H1 (cell line): ENCODE measurements at regions not wholly inside any gene's neighbourhood (a gene's known extent, or its start where the extent isn't known, plus 50 kb on each side); places are given as distances from the start of the nearest gene placed in this dataset.

Source experiments
- CTCF ChIA-PET: fragments of 300-600 bp; sonication (Branson Sonifier 250); formaldehyde crosslinking; loops from one replicate; lab custom pipeline; 2021; ENCODE audit not compliant: partially characterized antibody; lab: Charles Lee
- POLR2A ChIA-PET: fragments of 300-600 bp; sonication (Branson Sonifier 250); formaldehyde crosslinking; loops from one replicate; lab custom pipeline; 2021; ENCODE audit warnings: inconsistent platforms; ENCODE audit not compliant: partially characterized antibody; lab: Charles Lee
- DNase-seq, 2 experiments: peaks; one replicate each; pipeline versions ENCODE4 v3.0.0 to v3.0.0-alpha.2; 2010 to 2022; ENCODE audit warnings: low spot score in 2 of 2, low read depth in 1 of 2, mixed read lengths in 1 of 2
- FAIRE-seq: peaks from 2 replicates; lab custom pipeline; 2011; peaks lifted over from hg19 to GRCh38; lab: Jason Lieb, UNC
- H2AFZ ChIP-seq: 2 replicates; pipeline ENCODE4 v1.8.1; 2012; ENCODE audit warnings: low read length, inconsistent platforms
- H2AK5ac ChIP-seq: 2 replicates; pipeline ENCODE4 v1.6.1; 2013; ENCODE audit warnings: low read depth, low read length
- H2BK120ac ChIP-seq: replicated peaks from 2 replicates; pipeline ENCODE3; 2013; ENCODE audit warnings: low read depth, low read length, inconsistent platforms
- H2BK12ac ChIP-seq: 2 replicates; pipeline ENCODE4 v1.6.1; 2013; ENCODE audit warnings: low read depth, low read length
- H2BK15ac ChIP-seq: 2 replicates; pipeline ENCODE4 v1.6.1; 2013; ENCODE audit warnings: low read length
- H2BK20ac ChIP-seq: 2 replicates; pipeline ENCODE4 v1.6.1; 2013; ENCODE audit warnings: low read length
- H2BK5ac ChIP-seq: 2 replicates; pipeline ENCODE4 v1.6.1; 2013; ENCODE audit warnings: low read depth, low read length
- H3K14ac ChIP-seq: 2 replicates; pipeline ENCODE4 v1.6.1; 2013; ENCODE audit warnings: inconsistent platforms; ENCODE audit not compliant: insufficient read length
- H3K18ac ChIP-seq: 2 replicates; pipeline ENCODE4 v1.6.1; 2013; ENCODE audit warnings: low read length; ENCODE audit errors: extremely low read depth
- H3K23ac ChIP-seq: 2 replicates; pipeline ENCODE4 v1.6.1; 2013; ENCODE audit warnings: inconsistent platforms; ENCODE audit not compliant: insufficient read length
- H3K23me2 ChIP-seq: 2 replicates; pipeline ENCODE4 v1.6.1; 2013; ENCODE audit warnings: low read depth, low read length
- H3K27ac ChIP-seq: 2 replicates; pipeline ENCODE4 v1.6.1; 2011; ENCODE audit warnings: low read depth, low read length, inconsistent platforms
- H3K27me3 ChIP-seq, 4 experiments: replicated peaks in 1 of 4; 1 replicate in 1 of 4; 2 replicates in 3 of 4; pipeline versions ENCODE4 v1.6.1 to v1.8.1; 2011 to 2013; ENCODE audit warnings: low read length in 3 of 4, mild to moderate bottlenecking in 3 of 4, inconsistent platforms in 2 of 4, mixed read lengths in 2 of 4, moderate library complexity in 1 of 4; ENCODE audit not compliant: control insufficient read depth in 3 of 4, insufficient read depth in 3 of 4; ENCODE audit errors: extremely low read depth in 1 of 4
- H3K36me3 ChIP-seq, 4 experiments: 2 replicates each; pipeline versions ENCODE4 v1.6.1 to v1.8.1; 2011 to 2013; ENCODE audit warnings: mild to moderate bottlenecking in 4 of 4, low read length in 3 of 4, moderate library complexity in 2 of 4, control low read depth in 1 of 4, inconsistent platforms in 1 of 4; ENCODE audit not compliant: insufficient read depth in 4 of 4, control insufficient read depth in 2 of 4
- H3K4ac ChIP-seq: replicated peaks from 2 replicates; pipeline ENCODE3; 2013; ENCODE audit warnings: low read length, low read depth, mixed read lengths, inconsistent platforms; ENCODE audit not compliant: insufficient read length
- H3K4me1 ChIP-seq, 4 experiments: replicated peaks in 1 of 4; 1 replicate in 1 of 4; 2 replicates in 3 of 4; pipeline versions ENCODE4 v1.6.1 to v1.8.1; 2011 to 2013; ENCODE audit warnings: low read length in 3 of 4, inconsistent platforms in 2 of 4, mixed read lengths in 1 of 4; ENCODE audit not compliant: insufficient read depth in 4 of 4, control insufficient read depth in 3 of 4
- H3K4me2 ChIP-seq, 2 experiments: 2 replicates each; pipeline versions ENCODE4 v1.6.1 to v1.8.1; 2011 to 2013; ENCODE audit warnings: low read depth in 2 of 2, low read length in 2 of 2, control low read depth in 1 of 2, inconsistent platforms in 1 of 2, mild to moderate bottlenecking in 1 of 2; ENCODE audit not compliant: insufficient read depth in 1 of 2
- H3K4me3 ChIP-seq, 4 experiments: fragments of 200-600, 300-600 bp in 1 of 4; sonication (generic), shearing (Covaris generic), sonication (Bioruptor Twin) in 1 of 4; 2 replicates each; pipeline versions ENCODE4 v1.5.1 to v1.8.1; 2011 to 2016; ENCODE audit warnings: low read length in 4 of 4, low read depth in 3 of 4, control low read depth in 2 of 4, inconsistent platforms in 2 of 4, mild to moderate bottlenecking in 2 of 4, mixed read lengths in 1 of 4, moderate library complexity in 1 of 4; ENCODE audit not compliant: insufficient read depth in 2 of 4; ENCODE audit errors: extremely low read depth in 1 of 4
- H3K56ac ChIP-seq: replicated peaks from 2 replicates; pipeline ENCODE3; 2013; ENCODE audit warnings: low read depth, mild to moderate bottlenecking, mixed read lengths, low read length, inconsistent platforms; ENCODE audit not compliant: insufficient read length
- H3K79me1 ChIP-seq: 2 replicates; pipeline ENCODE4 v1.6.1; 2013; ENCODE audit warnings: low read depth, low read length, control low read depth
- H3K79me2 ChIP-seq, 2 experiments: 2 replicates each; pipeline versions ENCODE4 v1.6.1 to v1.8.1; 2012 to 2013; ENCODE audit warnings: low read length in 2 of 2, mild to moderate bottlenecking in 2 of 2, inconsistent platforms in 1 of 2; ENCODE audit not compliant: insufficient read depth in 2 of 2, control insufficient read depth in 1 of 2
- H3K9ac ChIP-seq, 4 experiments: replicated peaks in 1 of 4; 1 replicate in 1 of 4; 2 replicates in 3 of 4; pipeline versions ENCODE4 v1.6.1 to v1.8.1; 2011 to 2013; ENCODE audit warnings: low read depth in 3 of 4, low read length in 3 of 4, control low read depth in 2 of 4, mild to moderate bottlenecking in 2 of 4, moderate library complexity in 2 of 4, inconsistent platforms in 1 of 4; ENCODE audit errors: extremely low read depth in 1 of 4
- H3K9me3 ChIP-seq, 2 experiments: 2 replicates each; pipeline versions ENCODE4 v1.6.1 to v1.8.1; 2012 to 2013; ENCODE audit warnings: mild to moderate bottlenecking in 2 of 2, moderate library complexity in 2 of 2, control low read depth in 1 of 2, inconsistent platforms in 1 of 2, low read depth in 1 of 2, low read length in 1 of 2, mixed read lengths in 1 of 2; ENCODE audit not compliant: insufficient read depth in 2 of 2
- H4K20me1 ChIP-seq, 2 experiments: replicated peaks in 1 of 2; 2 replicates each; pipeline versions ENCODE3 to v1.8.1; 2011 to 2013; ENCODE audit warnings: inconsistent platforms in 2 of 2, low read length in 2 of 2, mild to moderate bottlenecking in 1 of 2; ENCODE audit not compliant: insufficient read depth in 2 of 2, control insufficient read depth in 1 of 2
- H4K5ac ChIP-seq: 2 replicates; pipeline ENCODE4 v1.6.1; 2013; ENCODE audit warnings: low read length, low read depth, mixed read lengths, inconsistent platforms; ENCODE audit not compliant: insufficient read length
- H4K8ac ChIP-seq: 2 replicates; pipeline ENCODE4 v1.8.0; 2013; ENCODE audit warnings: mild to moderate bottlenecking, moderate library complexity, low read length, inconsistent platforms; ENCODE audit not compliant: insufficient read depth; ENCODE audit errors: extremely low read depth
- H4K91ac ChIP-seq: replicated peaks from 2 replicates; pipeline ENCODE3; 2013; ENCODE audit warnings: low read length, mixed read lengths, inconsistent platforms; ENCODE audit not compliant: insufficient read length
- PHF8 ChIP-seq: fragments of 200-600 bp; sonication (generic); conservative IDR thresholded peaks from 2 replicates; pipeline ENCODE4 v1.7.1; 2012; ENCODE audit warnings: low read depth, mild to moderate bottlenecking, inconsistent platforms, low read length, moderate library complexity
- SAP30 ChIP-seq: fragments of 300-600 bp; sonication (generic); IDR thresholded peaks from 2 replicates; pipeline ENCODE4 v1.7.1; 2012; ENCODE audit warnings: low read length, moderate library complexity, mild to moderate bottlenecking, inconsistent platforms; ENCODE audit not compliant: insufficient read depth, insufficient replicate concordance

GRCh38 chr6:166101819-166102419, 65.7 kb downstream of the TBXT start:
- Histone ChIP-seq H3K9ac (no peak overlapping the region), H2BK12ac (no peak overlapping the region), H2AFZ (no peak overlapping the region), H2AK5ac (no peak overlapping the region), H3K4me1 (peaks cover 0 to 2% (median 0%) of the 10 kb centered on the region in 4 experiments; a peak in 1 of 7 replicates), H2BK5ac (no peak overlapping the region), H4K5ac (no peak overlapping the region), H3K27me3 (peaks cover 0 to 2% (median 0%) of the 10 kb centered on the region in 4 experiments; a peak in 2 of 7 replicates), H3K18ac (no peak overlapping the region), H2BK20ac (no peak overlapping the region), H2BK120ac (no peak overlapping the region), H4K20me1 (no peaks in the 10 kb centered on the region), H3K23me2 (no peaks in the 10 kb centered on the region), H3K4me2 (no peak overlapping the region), H3K14ac (no peak overlapping the region), H3K4me3 (no peak overlapping the region), H3K56ac (no peak overlapping the region)
- no peak for DNase-seq
- TF ChIP-seq SAP30, result no peak
- TF ChIP-seq PHF8, result no peak
- TF ChIP-seq, all 59 proteins: peak for 0
- CTCF ChIA-PET, result interaction anchor here (1.0 to 6.0 kb wide), 5 partner anchors 12 to 226 kb away, joined by 3 to 74 read pairs (median 5); no protein-coding TSS in a partner anchor
- Histone ChIP-seq H3K36me3 (no peaks in the 10 kb centered on the region), H3K9me3 (peaks cover 11 to 16% of the 10 kb centered on the region in 2 experiments; a peak in 3 of 4 replicates), H2BK15ac (no peak overlapping the region), H3K23ac (no peak overlapping the region), H3K79me2 (no peaks in the 10 kb centered on the region), H3K4ac (no peak overlapping the region), H3K79me1 (no peaks in the 10 kb centered on the region), H4K91ac (no peak overlapping the region), H3K27ac (no peak overlapping the region), H4K8ac (no peak overlapping the region)
- POLR2A ChIA-PET, result no interaction called here
- no peak for FAIRE-seq
